IPS DF 19.7 (cell line): ENCODE measurements at regions not wholly inside any gene's neighbourhood (a gene's known extent, or its start where the extent isn't known, plus 50 kb on each side); places are given as distances from the start of the nearest gene placed in this dataset.
"Not testable (repeated sequence)": the region's sequence is repeated elsewhere in the genome, so short reads cannot be mapped to it uniquely, and the experiment has no call there.

Experiments used
- DNase-seq: peaks from one replicate; pipeline ENCODE4 v3.0.0-alpha.2; 2013; ENCODE audit warnings: low read depth, low spot score

- no peak for DNase-seq
These were observed 904.3 kb upstream of the GRIA3 start for GRCh38 chrX:122279746-122280145.

- DNase-seq = not testable (repeated sequence)
These were observed 884.3 kb upstream of the GRIA3 start for GRCh38 chrX:122299822-122300221.

GRCh38 chrX:122301491-122301890 lies 882.6 kb upstream of the GRIA3 start:
- DNase-seq = no peak

- no peak for DNase-seq
These were observed 880.3 kb upstream of the GRIA3 start for GRCh38 chrX:122303761-122304160.

- DNase-seq = no peak
These were observed 839.3 kb upstream of the GRIA3 start for GRCh38 chrX:122344816-122345215.

GRCh38 chrX:122363112-122363795 lies 820.8 kb upstream of the GRIA3 start:
- no peak for DNase-seq

- not testable (repeated sequence) for DNase-seq
These were observed 808.5 kb upstream of the GRIA3 start for GRCh38 chrX:122375533-122375932.

- no peak for DNase-seq
These were observed 795.1 kb upstream of the GRIA3 start for GRCh38 chrX:122389005-122389404.

GRCh38 chrX:122418758-122419157 lies 765.3 kb upstream of the GRIA3 start:
- no peak for DNase-seq

- DNase-seq = no peak
These were observed 762.5 kb upstream of the GRIA3 start for GRCh38 chrX:122421434-122422121.

GRCh38 chrX:122422547-122422946 lies 761.5 kb upstream of the GRIA3 start:
- no peak for DNase-seq

- DNase-seq = no peak
These were observed 749.1 kb upstream of the GRIA3 start for GRCh38 chrX:122434942-122435341.

GRCh38 chrX:122439831-122440230 lies 744.2 kb upstream of the GRIA3 start:
- DNase-seq = no peak

GRCh38 chrX:122440832-122441231 lies 743.2 kb upstream of the GRIA3 start:
- DNase-seq = no peak

GRCh38 chrX:122441451-122441850 lies 742.6 kb upstream of the GRIA3 start:
- DNase-seq = no peak

GRCh38 chrX:122445466-122445865 lies 738.6 kb upstream of the GRIA3 start:
- DNase-seq = no peak

GRCh38 chrX:122464341-122464740 lies 719.7 kb upstream of the GRIA3 start:
- no peak for DNase-seq

GRCh38 chrX:122475306-122475705 lies 708.8 kb upstream of the GRIA3 start:
- DNase-seq = no peak

- DNase-seq = no peak
These were observed 683.5 kb upstream of the GRIA3 start for GRCh38 chrX:122500556-122500955.

GRCh38 chrX:122501652-122502051 lies 682.4 kb upstream of the GRIA3 start:
- DNase-seq = no peak

GRCh38 chrX:122504026-122504425 lies 680.1 kb upstream of the GRIA3 start:
- no peak for DNase-seq

GRCh38 chrX:122512561-122513072 lies 671.5 kb upstream of the GRIA3 start:
- no peak for DNase-seq

- DNase-seq = no peak
These were observed 666.3 kb upstream of the GRIA3 start for GRCh38 chrX:122517786-122518185.
